SK-N-DZ (cell line): ENCODE measurements at regions not wholly inside any gene's neighbourhood (a gene's known extent, or its start where the extent isn't known, plus 50 kb on each side); places are given as distances from the start of the nearest gene placed in this dataset.

Experiments used
- DNase-seq: peaks from one replicate; pipeline ENCODE4 v3.0.0-alpha.2; 2015; ENCODE audit warnings: low spot score

DNA sequence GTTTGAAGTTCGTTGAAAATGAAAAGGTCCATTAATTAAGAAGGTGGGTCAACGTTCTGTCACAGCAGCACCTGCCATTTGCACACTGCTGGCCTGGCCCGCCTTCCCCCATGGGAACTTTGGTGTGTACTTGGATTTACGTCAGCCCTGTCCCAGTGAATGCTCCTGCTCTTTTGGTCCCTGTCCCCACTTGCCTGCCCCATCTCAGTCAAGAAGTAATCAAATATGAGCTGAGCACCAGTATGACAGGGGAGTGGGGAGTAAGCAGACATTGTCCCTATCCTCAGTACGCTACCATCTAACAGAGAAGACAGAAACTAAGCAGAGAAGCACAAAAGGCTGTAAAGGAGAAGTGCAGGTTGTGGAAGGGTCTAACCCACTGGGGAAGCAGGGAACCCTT, 65.1 kb downstream of the SLC4A3 start:
- no peak for DNase-seq

DNA sequence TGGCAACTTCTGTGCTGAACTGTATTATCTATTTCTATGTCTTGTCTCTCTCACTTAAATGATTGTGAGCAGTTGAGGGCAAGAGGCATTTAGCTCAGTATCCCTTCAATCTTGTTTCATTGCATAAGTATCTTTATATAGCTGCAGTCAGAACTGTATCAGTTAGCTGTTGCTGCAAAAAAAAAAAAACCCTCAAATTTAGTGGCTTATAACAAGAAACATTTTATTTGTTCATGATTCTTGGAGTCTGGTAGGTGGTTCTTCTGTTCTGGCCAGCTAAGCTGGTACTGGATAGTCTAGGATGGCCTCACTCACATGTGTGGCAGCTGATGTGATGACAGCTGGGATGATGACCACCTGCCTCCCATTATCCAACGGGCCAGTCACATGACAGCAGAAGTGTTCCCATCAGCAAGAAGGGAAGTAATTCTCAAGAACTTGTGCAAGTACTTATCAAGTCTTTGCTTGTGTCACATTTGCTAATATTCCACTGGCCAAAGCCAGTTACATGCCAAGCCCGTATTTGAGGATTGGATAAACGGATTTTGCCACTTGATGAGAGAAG, 67.8 kb downstream of the SLC4A3 start:
- peak; percentile 24 for DNase-seq

DNA sequence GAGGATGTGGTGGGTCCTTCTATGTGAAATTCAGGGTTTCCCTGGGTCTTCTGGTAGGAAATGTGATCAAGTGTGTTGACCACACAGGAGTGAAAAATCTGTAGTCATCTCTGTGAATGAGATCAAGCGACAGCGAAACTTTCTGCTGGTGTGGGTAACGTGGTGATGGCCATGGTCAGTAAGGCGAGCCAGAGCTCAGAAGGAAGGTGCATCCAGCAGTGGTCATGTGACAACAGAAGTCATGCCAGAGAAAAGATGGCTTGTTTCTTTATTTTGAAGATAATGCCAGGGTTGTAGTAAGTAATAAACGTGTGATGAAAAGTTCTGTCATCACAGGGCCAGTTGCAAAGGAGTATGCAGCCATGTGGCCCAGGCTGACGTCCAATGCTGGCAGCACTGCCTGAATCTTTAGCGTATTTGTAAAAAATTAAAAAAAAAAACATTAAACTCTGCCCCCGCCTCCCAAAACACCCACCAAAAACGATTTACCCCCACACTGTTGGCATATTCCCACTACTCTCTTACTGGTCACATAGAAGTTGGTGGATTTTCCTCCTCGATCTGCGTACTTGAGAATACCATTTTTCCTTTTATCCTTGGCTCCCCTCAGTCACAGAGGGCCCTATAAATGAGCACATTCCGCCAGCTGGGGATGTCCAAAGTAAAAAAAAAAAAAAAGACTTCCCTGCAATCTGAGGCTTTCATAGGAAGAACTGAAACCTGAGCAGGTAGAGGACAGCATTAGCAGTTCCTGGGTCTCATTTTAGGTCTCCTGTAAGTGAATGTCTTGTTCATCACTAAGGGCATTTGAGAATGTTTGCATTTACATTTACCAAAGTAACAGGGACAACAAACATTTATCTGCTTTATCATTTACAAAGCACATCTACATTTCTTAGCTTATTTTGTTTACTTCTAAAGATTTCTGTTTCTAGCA, 70.6 kb downstream of the SLC4A3 start:
- DNase-seq = no peak

DNA sequence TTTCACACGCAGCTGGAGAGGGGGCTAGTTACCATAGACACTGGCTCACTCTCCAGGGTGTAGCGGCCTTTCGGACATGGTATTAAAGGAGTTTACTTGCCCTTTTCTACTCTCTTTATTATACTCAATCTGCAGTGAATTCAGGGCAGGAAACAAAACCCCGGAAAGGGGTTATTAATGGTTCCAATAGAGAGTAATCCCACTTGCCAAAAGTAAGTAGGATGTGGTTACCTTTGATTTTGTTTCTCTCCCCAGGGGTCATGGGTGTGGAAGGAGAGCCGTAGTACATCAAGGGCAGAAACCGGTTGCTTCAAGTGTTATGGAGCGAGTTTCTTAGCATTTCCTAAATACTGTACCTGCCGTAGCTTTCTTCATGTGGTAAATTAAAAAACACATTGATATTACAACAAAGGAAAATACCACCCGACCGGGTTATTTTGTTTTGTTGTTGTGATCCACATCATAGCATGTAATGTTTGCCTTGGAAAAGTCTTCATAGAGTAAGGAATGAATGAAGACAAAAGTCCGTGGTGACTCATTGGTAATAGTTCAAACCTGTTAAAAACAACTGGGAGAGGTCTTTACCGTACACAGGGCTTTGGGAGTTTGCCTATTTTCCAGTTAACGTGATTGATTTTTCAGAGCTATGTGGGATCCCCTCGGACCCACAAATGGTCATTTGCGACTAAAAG, 71.5 kb downstream of the SLC4A3 start:
- DNase-seq = no peak

DNA sequence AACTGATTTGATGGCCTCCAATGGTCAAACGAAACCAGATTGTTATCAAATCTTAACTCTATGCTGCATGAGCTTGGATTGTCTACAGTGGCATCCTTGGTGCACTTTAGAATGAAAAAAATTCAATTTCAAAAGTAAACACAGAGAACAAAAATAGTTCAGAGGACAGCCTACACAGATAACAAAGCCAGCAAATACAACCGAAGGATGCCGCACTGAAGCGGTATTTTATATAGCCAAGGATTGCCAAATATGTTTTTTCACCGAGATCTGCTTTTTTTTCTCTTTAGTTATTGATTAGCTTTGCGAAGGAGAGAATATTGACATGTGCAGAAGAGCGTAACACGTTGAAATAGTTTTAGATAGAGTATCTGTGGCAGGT, 72.0 kb downstream of the SLC4A3 start:
- no peak for DNase-seq

DNA sequence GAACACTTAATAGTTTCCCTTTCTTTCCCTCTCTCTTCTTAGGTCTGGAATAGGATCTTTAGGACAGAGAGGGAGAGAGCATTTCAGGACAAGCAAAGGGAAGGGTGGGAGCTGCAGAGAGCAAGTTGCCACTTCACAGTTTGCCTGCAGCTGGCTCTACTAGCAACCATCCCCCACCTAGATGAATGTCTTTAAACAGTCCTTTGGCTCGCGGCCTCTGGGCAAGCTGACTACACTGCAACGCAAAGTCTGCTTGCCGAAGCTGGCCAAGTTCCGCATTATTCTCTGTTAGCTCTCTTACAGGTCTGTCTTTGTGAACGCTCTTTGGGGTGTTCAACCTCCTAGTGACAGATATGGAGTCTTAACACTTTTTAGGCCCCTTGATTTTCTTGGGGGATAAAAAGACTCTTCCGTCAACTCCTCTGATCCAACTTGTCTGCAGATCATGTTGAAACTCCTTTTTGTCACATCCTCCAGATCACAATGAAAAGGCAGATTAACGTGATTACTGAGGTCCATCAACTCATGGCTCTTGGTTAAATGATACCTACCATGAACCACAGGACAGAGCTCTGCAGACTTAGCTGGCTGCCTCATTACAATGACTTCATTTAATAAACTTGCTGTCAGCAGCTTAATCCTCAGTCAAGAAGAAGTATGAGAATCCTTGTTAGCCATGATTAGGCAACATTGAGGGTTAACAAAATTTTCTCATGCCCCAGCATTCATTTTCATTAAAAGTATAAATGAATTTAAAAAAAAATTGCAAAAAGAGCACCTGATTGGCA, 74.6 kb downstream of the SLC4A3 start:
- no peak for DNase-seq

DNA sequence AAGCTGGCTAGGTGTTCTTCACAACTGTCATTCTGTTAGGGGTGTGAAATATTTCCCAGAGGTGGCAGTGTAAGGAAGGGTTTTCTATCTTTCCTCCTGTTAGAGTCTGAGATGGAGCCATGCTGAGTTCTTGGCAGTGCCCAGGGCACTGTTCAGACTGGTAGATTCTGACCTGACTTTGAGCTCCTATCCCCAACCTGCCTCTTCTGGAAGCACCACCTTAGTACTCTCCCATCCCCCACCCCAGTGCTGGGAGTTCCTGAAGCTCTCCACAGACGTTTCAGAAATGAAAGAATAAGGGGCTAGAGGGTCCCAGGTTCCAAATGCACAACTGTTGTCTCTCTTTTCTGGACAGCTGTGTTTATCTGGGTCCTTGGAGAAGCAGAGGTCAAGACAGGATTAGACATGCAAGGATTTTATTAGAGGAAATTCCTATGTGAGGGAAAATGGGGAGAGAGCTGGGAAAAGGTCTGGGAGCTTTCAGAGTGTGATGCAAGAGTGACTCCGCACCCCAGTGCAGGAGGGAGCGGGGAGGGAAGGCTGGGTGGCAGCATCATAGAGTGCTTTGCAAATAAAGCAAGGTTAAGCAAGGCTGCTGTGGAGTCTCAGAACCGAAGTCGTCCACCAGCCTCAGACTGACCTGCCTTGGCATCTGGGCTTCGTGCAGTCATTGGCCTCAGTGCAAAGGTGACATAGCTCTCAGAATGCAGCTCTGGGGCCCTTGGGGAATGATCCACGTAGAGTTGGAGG, 75.5 kb downstream of the SLC4A3 start:
- DNase-seq = no peak

DNA sequence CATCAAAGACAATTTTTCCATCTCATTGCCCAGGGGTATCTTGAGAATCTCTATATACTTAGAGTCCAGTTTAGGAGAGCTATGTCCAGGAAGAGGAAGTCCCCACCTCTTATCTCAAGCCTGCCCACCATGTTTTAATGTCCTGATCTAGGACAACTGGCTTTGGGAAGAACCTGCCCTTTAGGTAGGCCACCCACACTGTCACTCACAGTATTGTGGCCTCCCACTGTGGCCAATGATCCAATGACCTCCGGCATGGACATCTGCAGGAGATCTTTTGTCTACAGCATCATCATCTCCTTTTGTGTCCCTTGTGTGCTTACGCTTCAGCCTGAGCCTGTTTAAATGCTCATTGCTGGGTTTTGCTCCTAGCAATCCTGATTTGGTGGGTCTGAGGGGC, 77.4 kb downstream of the SLC4A3 start:
- DNase-seq = no peak

DNA sequence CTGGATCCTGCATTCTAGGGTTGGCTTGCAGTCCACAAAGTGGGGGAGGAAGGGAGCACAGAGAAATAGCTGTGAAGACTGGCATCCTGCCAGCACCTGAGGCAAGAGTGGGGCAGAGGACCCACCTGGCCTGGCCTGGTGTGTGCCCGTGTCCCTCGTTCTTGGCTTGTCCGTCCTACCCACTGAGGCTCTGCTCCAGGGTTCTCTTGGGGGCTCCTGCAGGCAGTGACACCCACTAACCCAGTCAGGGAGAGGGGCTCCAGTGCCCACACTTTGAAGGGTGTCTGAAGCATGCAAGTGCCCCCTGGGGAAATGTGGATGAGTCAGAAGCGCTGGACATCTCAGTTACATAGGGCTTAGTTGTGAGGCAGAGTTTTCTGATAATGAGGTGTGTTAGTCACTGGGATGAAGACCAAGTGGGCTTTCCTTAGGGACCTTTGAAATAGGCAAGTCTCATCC, 79.4 kb downstream of the SLC4A3 start:
- DNase-seq = no peak

DNA sequence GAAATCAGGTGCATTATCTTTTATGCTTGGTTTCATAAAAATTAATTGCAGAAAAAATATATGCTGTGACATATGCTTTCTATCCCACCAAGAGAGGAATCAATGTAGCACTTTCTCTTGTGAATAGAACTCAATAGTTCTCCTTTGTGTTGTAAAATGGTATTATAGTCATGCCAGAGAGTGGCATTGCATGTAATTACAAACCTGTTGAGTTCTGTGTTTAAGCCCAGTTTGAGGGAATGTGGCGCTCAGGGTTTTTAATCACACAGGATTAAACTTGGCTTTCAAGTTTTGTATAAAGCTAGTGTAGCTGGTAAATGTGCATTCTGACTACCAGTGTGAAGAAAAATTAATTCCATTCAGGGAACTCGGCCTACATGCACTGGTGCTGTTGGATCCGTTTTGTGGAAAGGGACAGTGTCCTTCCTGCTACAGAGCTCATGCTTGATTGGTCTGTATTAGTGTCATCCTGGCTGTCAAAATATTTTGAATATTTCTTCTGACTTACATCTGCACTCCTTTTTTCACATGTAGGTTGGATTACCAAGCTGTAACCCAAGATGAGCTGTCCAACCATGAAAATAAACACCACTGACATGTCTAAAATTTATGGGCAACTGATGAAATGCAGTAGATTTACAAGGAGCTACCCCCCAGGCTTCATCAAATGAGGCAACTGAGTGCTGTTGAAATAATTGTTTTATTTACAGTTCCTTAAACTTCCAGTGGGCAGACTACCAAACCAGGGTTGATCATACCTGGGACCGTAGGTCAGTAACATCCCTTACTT, 80.3 kb downstream of the SLC4A3 start:
- no peak for DNase-seq

DNA sequence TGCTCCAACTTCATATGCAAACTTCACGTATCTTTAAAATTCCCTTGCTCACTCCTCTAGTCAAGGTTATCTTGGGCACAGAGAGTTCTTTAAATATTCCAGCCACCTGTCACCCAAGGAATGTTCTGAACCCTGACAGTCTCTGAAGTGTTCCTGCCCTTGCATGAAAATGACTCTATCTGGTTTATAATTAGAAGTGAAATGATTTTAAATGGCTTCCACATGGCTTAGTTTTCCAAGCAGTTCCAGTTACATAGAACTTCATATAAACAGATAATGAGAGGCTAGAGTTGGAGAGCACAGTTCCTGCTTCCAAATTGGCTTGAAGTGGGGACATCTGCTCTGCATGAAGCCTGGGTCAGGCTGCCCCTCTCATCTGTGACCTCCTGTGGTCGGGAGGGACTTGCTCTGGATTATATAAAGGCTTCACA, 81.9 kb downstream of the SLC4A3 start:
- DNase-seq = no peak

DNA sequence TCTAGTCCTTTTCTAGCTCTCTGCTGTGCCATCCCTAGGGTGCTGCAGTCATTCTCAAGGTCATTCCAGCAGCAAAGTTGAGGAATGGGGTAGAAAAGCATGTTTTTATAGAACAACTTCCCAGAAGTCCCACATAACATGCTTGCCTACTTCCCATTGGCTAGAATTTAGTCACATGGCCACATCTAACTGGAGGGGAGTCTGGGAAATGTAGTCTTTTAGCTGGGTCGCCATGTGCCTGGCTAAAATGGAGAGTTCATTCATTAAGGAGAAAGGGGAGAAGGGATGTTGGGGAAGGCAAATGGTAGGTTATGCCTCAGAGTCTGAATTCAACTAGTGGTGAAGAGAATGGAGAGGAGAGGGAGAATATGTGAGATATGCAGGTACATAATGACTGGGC, 85.7 kb downstream of the SLC4A3 start:
- peak; percentile 27 for DNase-seq

DNA sequence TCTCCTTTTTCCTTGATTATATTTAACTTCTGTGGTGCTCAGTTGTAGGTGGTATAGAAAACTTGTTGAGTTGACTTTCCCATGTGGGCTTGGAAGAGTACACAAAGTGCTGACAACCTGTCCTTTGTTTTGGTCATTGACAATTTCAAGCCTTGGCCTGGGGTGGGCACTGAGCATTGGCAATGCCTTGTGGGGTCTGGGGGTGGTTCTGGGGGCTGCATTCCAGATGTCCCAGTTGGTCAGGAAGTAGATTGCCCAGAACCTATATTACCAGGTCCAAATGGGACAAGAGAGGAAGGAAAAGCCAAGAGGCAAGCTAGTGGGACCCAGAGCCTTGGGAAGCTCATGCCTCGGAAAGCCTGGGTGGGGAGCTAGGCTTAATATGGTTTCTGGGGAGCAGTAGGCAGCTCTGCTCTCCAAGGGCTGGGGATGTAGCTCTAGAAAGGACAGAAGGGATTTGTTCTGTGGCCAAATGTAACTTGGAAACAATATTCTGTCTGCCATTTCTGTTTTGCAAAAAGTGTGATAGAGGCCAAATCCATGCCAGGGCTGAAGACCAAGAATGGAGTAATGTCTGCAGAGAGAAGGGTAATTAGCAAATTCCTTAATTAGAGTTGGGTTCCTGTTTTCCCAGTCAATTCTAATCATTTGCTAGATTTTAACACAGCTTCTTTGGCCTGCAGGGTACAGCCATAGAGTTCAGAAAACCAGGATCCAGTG, 87.4 kb downstream of the SLC4A3 start:
- DNase-seq = no peak

DNA sequence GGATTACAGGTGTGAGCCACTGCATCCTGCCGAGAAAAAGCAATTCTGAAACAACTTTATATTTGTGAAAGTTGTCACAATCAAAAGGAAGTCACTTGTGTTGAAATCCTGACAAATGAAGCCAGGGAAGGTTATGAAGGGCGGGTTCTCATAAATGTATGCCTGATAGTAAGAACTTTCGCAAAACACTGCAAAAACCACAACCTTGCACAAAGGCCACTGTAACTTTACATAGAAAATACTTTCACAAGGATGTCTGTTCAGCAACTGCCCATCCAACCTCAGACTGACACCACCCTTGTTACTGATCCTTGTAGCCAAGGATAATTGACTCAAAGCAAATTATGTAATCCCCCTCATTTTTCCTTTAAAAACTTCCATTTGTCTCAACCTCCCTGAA, 90.6 kb downstream of the SLC4A3 start:
- no peak for DNase-seq

DNA sequence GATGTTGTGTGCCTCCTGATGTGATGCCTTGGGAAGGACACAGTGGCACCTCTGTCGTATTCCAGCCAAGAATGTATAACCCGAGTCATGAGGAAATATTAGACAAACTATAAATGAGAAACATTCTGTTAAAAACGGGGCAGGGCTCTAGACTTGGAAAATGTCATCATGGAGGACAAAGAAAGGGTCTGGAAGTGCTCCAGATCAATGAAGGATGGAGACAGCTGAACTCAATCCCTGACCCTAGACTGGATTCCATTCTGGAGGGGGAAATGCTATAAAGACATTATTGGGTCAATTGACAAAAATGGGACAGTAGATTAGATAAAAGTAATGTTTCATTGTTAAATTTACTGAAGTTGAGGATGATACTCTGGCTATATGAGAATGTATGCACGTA, 92.1 kb downstream of the SLC4A3 start:
- no peak for DNase-seq

DNA sequence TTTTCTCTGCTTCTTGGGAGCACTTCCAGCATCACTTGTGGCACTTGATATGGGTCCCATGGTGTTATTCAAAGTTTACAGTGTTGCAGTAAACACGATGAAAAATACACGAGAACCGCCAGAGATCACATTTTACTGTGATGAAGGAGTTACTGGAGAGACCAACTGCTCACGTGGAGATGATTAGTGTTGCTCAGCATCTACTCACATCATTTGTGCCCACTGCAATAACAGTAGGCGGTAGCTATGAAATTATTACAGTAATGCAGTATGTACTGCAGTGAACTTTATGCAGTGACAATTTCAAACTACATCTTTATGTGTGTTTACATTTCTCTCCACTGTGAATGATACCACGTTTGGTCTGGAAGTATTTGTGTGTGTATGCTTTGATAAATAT, 93.5 kb downstream of the SLC4A3 start:
- no peak for DNase-seq

DNA sequence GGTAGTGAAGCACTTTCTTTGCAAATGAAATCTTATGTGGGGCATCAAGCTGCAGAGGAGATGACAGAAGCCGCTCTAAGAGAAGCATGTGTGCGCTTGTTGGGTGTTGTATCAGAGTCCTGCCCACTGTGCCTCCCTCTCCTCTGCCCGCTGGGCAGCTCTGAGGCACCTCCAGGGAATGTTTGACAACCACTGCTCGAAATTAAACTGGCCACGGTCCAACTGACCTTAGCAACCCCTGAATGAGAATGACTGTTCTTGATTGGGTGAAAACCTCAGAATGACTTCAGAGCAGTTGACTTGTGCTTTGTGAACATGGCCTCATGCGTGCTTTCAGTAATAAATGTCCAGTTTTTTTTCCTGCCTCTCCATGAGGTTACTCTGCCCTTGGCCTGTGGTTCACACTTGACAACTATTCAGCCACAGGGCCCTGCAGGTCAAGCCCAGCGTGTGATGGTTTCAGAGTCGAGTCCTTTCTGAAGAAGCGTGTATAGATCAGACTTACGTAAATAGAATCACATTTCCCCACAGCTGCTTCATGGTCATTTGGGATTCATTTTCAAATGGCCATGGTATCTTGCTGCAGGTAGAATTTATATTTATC, 94.9 kb downstream of the SLC4A3 start:
- no peak for DNase-seq

DNA sequence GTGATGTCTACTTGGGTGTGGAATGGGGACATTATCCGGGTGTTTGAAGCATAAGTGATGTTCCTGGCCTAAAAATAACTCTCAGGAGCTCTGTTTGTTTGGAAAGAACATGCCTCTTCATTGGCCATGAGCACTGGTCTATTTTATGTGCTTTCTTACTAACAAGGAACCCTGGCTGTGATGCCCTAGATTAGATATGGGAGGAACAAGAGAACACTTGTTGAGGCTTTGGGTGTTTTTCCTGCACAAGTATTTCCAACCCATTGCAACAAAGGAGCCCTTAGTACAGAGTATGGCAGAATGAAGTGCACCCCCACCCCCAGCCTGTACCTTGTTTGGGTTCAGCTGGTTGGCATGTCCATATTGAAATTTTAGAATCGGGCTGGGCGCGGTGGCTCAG, 95.9 kb downstream of the SLC4A3 start:
- no peak for DNase-seq

DNA sequence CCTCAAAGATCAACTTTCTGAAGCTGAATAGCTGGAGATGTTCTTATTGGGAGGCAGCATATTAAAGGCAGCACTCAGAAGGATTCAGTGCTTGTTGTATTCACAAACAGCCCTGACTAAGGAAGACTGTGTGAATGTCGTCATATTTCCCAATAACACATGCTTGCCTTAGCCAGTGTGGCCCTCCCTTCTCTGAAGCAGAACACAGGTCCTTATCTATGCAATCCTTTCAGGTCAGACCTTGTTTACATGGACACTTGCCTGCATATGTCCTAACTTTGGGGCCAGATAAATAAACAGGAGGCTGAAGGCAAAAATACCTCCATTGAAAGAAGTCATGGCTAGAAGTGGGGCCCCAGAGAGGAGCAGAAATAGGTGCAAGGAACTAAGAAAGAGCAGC, 97.2 kb downstream of the SLC4A3 start:
- DNase-seq = no peak
